ENCODE measurements at regions not wholly inside any gene's neighbourhood (a gene's known extent, or its start where the extent isn't known, plus 50 kb on each side); places are given as distances from the start of the nearest gene placed in this dataset.

- no peak for DNase-seq
Measured at GRCh38 chr6:19037607-19038006, 650.5 kb downstream of the RNF144B start.

- no peak for DNase-seq
Measured at GRCh38 chr6:19039287-19039686, 652.1 kb downstream of the RNF144B start.

- no peak for DNase-seq
Measured at GRCh38 chr6:19041906-19042305, 654.8 kb downstream of the RNF144B start.

- DNase-seq = no peak
Measured at GRCh38 chr6:19042420-19042819, 655.3 kb downstream of the RNF144B start.

GRCh38 chr6:19050765-19051164 lies 663.6 kb downstream of the RNF144B start:
- no peak for DNase-seq

GRCh38 chr6:19052219-19052618 lies 665.1 kb downstream of the RNF144B start:
- no peak for DNase-seq

GRCh38 chr6:19059102-19059501 lies 672.0 kb downstream of the RNF144B start:
- DNase-seq = no peak

- DNase-seq = no peak
Measured at GRCh38 chr6:19067165-19067564, 680.0 kb downstream of the RNF144B start.

GRCh38 chr6:19070520-19070919 lies 683.4 kb downstream of the RNF144B start:
- no peak for DNase-seq

- DNase-seq = no peak
Measured at GRCh38 chr6:19083801-19084200, 696.7 kb downstream of the RNF144B start.

- DNase-seq = no peak
Measured at GRCh38 chr6:19086480-19086879, 699.3 kb downstream of the RNF144B start.

- DNase-seq = no peak
Measured at GRCh38 chr6:19087296-19087695, 700.1 kb downstream of the RNF144B start.

- no peak for DNase-seq
Measured at GRCh38 chr6:19087897-19088296, 700.7 kb downstream of the RNF144B start.

- no peak for DNase-seq
Measured at GRCh38 chr6:19100752-19101151, 713.6 kb downstream of the RNF144B start.

- DNase-seq = no peak
Measured at GRCh38 chr6:19102936-19103335, 715.8 kb downstream of the RNF144B start.

GRCh38 chr6:19107468-19107867 lies 720.3 kb downstream of the RNF144B start:
- DNase-seq = no peak

- no peak for DNase-seq
Measured at GRCh38 chr6:19121521-19121920, 715.6 kb upstream of the ID4 start.

GRCh38 chr6:19127081-19127480 lies 710.1 kb upstream of the ID4 start:
- no peak for DNase-seq

- DNase-seq = no peak
Measured at GRCh38 chr6:19128701-19129100, 708.5 kb upstream of the ID4 start.

GRCh38 chr6:19135706-19136105 lies 701.5 kb upstream of the ID4 start:
- DNase-seq = no peak

GRCh38 chr6:19137505-19137904 lies 699.7 kb upstream of the ID4 start:
- DNase-seq = no peak

- DNase-seq = no peak
Measured at GRCh38 chr6:19142275-19142674, 694.9 kb upstream of the ID4 start.

GRCh38 chr6:19150307-19150706 lies 686.9 kb upstream of the ID4 start:
- no peak for DNase-seq

GRCh38 chr6:19153270-19153980 lies 683.7 kb upstream of the ID4 start:
- no peak for DNase-seq

GRCh38 chr6:19153981-19154295 lies 683.2 kb upstream of the ID4 start:
- no peak for DNase-seq

- DNase-seq = no peak
Measured at GRCh38 chr6:19156443-19156842, 680.7 kb upstream of the ID4 start.

All from effector CD8-positive, alpha-beta T cell (primary cell).